ENCODE measurements at regions not wholly inside any gene's neighbourhood (a gene's known extent, or its start where the extent isn't known, plus 50 kb on each side); places are given as distances from the start of the nearest gene placed in this dataset.

DNA sequence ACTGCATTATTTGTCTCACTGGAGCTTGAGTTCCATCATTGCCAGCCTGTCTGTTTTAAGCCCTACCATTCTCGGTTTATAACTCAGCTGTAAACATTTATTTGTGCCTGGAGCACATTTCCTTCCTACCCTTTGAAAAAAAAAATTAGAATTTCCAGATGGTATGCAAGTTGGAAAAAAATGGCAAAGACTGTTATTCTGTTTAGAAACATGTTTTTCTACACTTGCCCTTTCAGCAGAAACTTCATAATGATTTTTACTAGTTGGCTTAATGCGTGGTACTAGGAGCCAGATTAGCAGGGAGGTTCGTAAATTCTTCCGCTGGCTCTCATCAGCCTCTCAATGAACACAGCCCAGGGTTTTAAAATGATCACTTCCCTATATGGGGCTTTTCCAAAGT is 238.8 kb upstream of the WWC1 start:
- Mint-ChIP-seq H3K36me3 (no peaks in the 10 kb centered on the region), H3K4me3 (no peak overlapping the region), H3K27me3 (peaks cover 8% of the 10 kb centered on the region), H3K9me3 (peaks cover 13% of the 10 kb centered on the region), H3K4me1 (peaks cover 4% of the 10 kb centered on the region), H3K27ac (no peak overlapping the region)
- ATAC-seq: no peak

DNA sequence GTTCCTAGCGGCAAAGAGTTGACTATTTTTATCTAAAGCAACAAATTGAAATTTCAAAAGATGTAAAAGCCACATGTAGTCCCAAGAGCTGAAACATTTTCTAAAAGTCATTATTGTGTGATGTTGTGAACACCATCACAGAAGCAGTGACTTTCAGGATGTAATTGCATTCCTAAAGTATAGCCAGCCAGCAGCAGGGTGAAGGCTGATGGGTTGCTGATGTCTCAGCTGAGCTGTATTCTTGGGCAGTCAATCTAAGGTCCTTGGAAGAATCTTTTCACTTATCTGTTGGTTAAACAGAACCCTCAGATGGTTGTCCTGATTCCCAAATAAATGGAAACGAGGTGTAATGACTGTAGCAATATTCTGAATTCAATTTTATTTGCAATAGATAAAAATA is 237.4 kb upstream of the WWC1 start:
- H3K4me3 Mint-ChIP-seq: no peak overlapping the region
- peaks cover 13% of the 10 kb centered on the region for H3K9me3 Mint-ChIP-seq
- peaks cover 8% of the 10 kb centered on the region for H3K27me3 Mint-ChIP-seq
- no peaks in the 10 kb centered on the region for H3K4me1 Mint-ChIP-seq
- ATAC-seq: no peak
- no peak overlapping the region for H3K27ac Mint-ChIP-seq
- no peaks in the 10 kb centered on the region for H3K36me3 Mint-ChIP-seq

DNA sequence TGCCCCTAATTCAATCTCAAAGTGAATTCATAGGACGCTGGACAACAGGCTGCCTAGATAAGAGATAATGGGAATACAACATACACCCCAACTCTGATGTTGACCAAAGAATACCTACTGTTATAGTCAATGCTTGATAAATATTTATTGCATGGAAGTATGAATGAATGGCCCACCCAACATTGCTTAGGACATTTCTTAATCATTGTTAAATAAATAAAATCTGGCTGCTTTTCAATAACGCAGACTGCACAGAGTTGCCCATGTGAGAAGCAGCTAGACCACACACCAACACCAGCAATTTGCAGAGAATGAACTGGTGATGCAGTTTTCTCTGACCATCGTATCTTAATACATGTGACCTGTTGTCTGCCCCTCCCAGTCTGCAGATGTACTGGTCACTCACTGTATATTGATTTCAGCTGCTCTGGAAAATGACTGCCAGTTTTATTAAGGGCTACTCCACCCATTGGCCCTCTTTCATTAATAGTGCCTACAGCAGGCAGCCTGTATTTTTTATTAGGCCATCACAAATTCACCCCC is 236.2 kb upstream of the WWC1 start:
- Mint-ChIP-seq H3K9me3 (peaks cover 12% of the 10 kb centered on the region), H3K4me3 (no peak overlapping the region), H3K27ac (no peak overlapping the region), H3K36me3 (no peaks in the 10 kb centered on the region), H3K4me1 (no peaks in the 10 kb centered on the region), H3K27me3 (peaks cover 6% of the 10 kb centered on the region)
- no peak for ATAC-seq

DNA sequence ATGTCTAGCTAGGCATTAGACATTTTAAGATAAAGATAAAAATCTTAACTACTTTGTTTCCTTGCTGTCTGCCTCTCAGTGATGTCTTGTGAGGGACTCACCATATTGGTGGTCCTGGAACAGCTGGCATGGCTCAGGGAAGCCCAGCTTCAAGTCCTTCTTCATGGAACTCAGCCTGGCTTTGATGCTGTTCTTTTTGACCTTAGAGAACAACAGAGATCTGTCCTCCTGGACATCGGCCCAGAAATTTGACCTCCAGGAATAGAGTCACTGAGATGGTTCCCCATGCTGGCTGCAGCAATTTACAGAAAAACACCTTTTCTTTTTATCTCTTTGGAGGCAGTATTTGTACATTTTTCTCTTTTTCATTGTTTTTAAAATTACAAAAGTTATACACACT is 235.5 kb upstream of the WWC1 start:
- Mint-ChIP-seq H3K9me3 (peaks cover 5% of the 10 kb centered on the region), H3K36me3 (no peaks in the 10 kb centered on the region), H3K4me1 (no peaks in the 10 kb centered on the region), H3K27ac (no peak overlapping the region), H3K27me3 (no peaks in the 10 kb centered on the region), H3K4me3 (no peak overlapping the region)
- no peak for ATAC-seq

DNA sequence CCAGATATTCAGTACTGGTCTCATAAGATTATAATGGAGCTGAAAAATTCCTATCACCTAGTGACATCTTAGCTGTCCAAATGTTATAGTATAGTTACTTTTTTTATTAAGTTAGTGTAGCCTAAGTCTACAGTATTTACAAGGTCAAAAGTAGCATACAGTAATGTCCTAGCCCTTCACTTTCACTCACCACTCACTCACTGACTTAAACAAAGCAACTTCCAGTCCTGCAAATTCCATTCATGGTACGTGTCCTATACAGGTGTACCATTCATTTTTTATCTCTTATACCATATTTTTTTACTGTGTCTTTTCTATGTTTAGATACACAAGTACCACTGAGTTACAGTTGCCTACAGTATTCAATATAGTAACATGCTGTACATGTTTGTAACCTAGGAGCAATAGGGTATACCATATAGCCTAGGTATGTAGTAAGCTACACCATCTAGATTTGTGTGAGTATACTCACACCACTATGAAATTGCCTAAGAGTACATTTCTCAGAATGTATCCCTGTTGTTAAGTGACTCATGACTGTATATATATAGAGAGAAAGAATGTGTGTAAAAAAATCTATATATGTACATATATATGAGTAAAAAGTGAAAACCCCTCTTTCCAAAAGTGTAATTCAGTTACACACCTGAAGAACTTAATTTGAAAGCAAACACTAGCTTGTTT is 234.8 kb upstream of the WWC1 start:
- no peak overlapping the region for H3K27ac Mint-ChIP-seq
- peaks cover 5% of the 10 kb centered on the region for H3K9me3 Mint-ChIP-seq
- H3K27me3 Mint-ChIP-seq: no peaks in the 10 kb centered on the region
- no peak overlapping the region for H3K4me3 Mint-ChIP-seq
- ATAC-seq: no peak
- H3K36me3 Mint-ChIP-seq: no peaks in the 10 kb centered on the region
- H3K4me1 Mint-ChIP-seq: no peaks in the 10 kb centered on the region

DNA sequence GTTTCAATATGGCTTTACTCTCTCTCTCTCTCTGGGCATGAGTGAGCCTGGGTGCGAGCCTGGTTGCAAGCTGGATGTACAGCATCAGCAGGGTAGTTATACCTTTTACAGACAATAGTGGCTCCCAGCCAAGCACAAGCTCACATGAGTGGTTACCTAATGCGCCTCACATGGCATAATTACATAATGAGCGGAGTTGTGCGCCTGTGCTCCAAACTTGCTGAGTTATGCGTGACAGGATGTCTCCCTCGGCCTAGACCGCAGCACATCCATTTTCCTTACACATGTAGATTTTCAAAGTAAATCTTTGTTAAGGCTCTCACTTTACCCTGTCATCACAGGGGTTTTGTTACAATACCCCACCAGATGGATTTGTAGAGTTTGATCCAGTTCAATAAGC is 233.5 kb upstream of the WWC1 start:
- Mint-ChIP-seq H3K27me3 (no peaks in the 10 kb centered on the region), H3K36me3 (no peaks in the 10 kb centered on the region), H3K4me1 (no peaks in the 10 kb centered on the region), H3K4me3 (no peak overlapping the region), H3K27ac (no peak overlapping the region), H3K9me3 (peaks cover 5% of the 10 kb centered on the region)
- no peak for ATAC-seq

DNA sequence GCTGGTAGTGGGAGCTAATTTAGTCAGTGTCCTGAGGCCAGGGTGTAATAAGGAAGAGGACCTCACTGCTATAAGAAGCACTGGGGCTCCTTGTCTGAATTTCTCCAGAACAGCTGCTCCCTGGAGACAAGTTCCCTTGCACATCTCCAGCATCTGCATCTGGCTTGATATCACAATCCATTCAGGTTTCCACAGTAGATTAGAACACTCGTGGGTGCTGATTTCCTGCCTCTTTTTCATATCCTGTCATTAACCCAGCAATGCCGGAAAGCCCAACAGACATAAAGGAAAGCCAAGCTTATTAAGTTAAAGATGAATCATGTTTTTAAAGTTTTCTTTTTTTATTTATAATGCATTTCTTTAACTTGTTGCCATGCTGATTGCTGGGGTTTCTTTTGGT is 232.3 kb upstream of the WWC1 start:
- no peak for ATAC-seq
- Mint-ChIP-seq H3K9me3 (peaks cover 5% of the 10 kb centered on the region), H3K4me1 (no peaks in the 10 kb centered on the region), H3K27me3 (no peaks in the 10 kb centered on the region), H3K36me3 (no peaks in the 10 kb centered on the region), H3K4me3 (no peak overlapping the region), H3K27ac (no peak overlapping the region)

DNA sequence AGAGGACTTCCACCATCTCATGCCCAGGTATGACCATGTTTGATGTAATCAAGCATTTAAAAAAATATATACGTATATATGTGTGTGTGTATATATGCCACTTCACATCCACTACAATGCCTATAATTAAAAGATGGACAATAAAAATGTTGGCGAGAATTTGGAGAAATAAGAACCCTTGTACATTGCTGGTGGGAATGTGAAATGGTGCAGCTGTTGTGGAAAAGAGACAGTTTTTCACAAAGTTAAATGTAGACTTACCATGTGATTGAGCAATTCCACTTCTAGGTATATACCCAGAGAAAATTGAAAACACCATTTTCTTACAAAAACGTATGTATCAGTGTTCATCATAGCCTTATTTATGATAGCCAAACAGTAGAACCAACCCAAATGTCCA is 229.2 kb upstream of the WWC1 start:
- ATAC-seq: no peak
- no peak overlapping the region for H3K27ac Mint-ChIP-seq
- H3K4me3 Mint-ChIP-seq: no peak overlapping the region
- H3K9me3 Mint-ChIP-seq: peaks cover 3% of the 10 kb centered on the region
- no peaks in the 10 kb centered on the region for H3K27me3 Mint-ChIP-seq
- H3K36me3 Mint-ChIP-seq: no peaks in the 10 kb centered on the region
- no peaks in the 10 kb centered on the region for H3K4me1 Mint-ChIP-seq

DNA sequence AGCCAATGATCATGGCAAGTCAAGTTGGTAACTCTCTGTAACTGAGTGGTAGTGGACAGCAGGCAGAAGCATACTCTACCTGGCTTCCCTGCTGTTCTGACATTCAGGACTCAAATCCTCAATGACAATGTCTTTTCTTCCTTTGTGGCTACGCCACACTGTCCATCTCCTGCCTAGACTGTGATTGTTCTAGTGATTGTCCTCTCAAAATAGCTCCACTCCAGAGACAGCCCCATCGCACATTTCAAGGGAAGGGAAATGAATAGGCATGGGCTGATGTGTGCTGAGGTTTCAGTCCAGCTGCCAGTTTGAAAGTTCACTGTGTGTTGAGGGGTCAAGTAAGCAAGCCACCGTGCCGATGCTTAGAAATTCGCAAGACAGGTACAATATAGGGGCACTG is 227.0 kb upstream of the WWC1 start:
- Mint-ChIP-seq H3K4me3 (no peak overlapping the region), H3K9me3 (no peaks in the 10 kb centered on the region), H3K27ac (no peak overlapping the region), H3K27me3 (no peaks in the 10 kb centered on the region), H3K4me1 (no peaks in the 10 kb centered on the region), H3K36me3 (no peaks in the 10 kb centered on the region)
- ATAC-seq: no peak

DNA sequence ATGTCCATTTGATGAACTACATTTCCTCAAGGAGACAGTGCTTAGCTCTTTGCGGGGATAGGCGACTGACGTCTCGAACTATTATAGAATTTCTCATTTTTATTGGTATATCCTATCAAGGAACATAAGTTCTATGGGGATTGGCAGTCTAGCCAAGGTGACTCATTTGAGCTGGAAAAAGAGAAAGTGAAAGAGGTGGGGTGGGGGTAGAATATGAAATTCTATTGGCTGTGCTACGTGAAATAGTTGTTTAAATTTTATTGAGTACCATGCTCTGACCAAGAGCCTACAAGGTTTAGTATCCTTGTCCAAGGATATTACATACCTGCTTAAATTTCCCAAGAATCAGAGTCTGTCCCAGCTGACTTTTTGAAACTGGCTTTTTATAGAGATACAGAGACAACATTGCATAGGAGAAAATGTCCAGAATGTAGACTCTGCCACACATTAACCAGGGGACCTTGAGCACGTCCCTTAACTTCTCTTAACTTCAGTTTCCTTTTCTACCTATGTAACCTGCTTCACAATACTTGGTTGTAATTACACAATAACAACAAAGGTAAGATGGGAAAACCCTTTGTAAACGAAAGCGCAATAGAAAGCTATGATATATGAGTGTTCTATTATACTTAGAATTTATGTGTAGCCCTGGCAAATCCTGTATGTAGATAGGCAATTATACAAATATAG is 226.4 kb upstream of the WWC1 start:
- no peaks in the 10 kb centered on the region for H3K9me3 Mint-ChIP-seq
- H3K36me3 Mint-ChIP-seq: no peaks in the 10 kb centered on the region
- no peaks in the 10 kb centered on the region for H3K4me1 Mint-ChIP-seq
- no peak overlapping the region for H3K27ac Mint-ChIP-seq
- no peak for ATAC-seq
- no peak overlapping the region for H3K4me3 Mint-ChIP-seq
- H3K27me3 Mint-ChIP-seq: no peaks in the 10 kb centered on the region

DNA sequence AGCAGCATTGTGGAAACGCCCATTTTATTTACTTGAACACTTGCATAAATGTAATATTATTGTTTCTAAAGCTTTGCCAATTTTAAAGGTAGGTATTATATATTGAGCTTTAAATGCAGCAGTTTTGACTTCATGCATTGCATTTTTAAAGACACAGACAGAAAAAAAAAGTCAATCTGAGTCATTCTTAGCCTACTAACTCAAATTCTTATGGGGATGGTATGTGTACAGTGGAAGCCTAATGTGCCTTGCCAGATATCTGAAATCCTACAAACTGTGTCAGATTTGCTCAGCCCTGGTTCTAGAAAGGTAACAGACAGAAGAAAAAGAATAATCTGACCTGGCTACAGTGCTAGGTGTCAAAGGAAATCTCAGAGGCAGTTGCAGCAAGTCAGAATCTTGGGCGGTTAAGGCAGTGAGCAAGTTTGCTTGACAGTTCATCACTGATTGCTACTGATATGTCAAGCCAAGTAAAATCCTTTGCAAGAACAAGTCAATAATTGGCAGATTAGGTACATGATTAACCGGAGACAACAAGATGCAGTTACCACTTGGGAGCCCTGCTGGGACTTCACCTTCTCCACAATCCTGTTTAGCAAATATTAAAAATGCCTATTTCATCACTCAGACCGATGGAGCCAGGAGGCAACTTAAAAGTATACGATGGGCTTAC is 224.8 kb upstream of the WWC1 start:
- no peaks in the 10 kb centered on the region for H3K27me3 Mint-ChIP-seq
- no peak for ATAC-seq

DNA sequence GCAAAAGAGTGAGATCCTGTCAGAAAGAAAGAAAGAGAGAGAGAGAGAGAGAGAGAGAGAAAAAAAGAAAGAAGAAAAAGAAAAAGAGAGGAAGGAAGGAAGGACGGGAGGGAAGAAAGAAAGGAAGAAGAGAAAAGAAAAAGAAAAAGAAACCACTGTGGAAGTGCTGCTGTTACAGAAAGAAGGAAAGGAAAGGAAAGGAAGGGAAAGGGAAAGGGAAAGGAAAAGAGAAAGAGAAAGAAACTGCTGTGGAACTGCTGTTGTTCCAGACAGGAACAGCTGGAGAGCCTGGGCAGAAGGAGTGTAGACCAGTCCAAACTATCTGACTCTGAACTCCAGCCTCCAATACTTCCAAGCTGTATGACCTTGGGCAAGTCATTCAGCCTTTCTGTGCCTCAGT is 220.7 kb upstream of the WWC1 start:
- H3K4me3 Mint-ChIP-seq: no peak overlapping the region
- H3K9me3 Mint-ChIP-seq: peaks cover 2% of the 10 kb centered on the region
- H3K4me1 Mint-ChIP-seq: no peaks in the 10 kb centered on the region
- no peaks in the 10 kb centered on the region for H3K27me3 Mint-ChIP-seq
- H3K27ac Mint-ChIP-seq: no peak overlapping the region
- H3K36me3 Mint-ChIP-seq: no peaks in the 10 kb centered on the region
- ATAC-seq: no peak

More for the DNA sequence above, 224.8 kb upstream of the WWC1 start:
- H3K4me3 Mint-ChIP-seq: no peak overlapping the region
- no peaks in the 10 kb centered on the region for H3K9me3 Mint-ChIP-seq
- H3K36me3 Mint-ChIP-seq: no peaks in the 10 kb centered on the region
- H3K27ac Mint-ChIP-seq: no peak overlapping the region
- H3K4me1 Mint-ChIP-seq: no peaks in the 10 kb centered on the region

DNA sequence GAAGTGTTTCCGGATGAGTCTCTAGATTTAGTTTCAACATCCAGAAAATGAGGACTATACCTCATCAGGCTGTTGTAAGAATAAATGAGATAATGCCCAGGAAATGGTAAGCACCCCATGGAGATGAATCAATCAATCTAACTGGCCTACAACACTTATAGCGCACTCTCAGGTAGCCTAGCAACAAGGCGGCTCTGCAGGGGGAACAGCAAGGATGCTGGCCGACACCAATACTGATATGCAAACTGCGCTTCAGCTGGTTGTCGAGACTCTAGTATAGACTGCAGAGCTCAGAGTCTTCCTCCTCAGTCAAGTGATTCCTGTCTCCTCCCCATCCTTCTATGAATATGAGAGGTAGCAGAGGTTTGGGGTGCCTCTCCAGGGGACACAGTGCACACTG is 218.8 kb upstream of the WWC1 start:
- Mint-ChIP-seq H3K36me3 (no peaks in the 10 kb centered on the region), H3K4me3 (no peak overlapping the region), H3K27ac (no peak overlapping the region), H3K4me1 (no peaks in the 10 kb centered on the region), H3K27me3 (no peaks in the 10 kb centered on the region), H3K9me3 (peaks cover 2% of the 10 kb centered on the region)
- ATAC-seq: peak; percentile 38

DNA sequence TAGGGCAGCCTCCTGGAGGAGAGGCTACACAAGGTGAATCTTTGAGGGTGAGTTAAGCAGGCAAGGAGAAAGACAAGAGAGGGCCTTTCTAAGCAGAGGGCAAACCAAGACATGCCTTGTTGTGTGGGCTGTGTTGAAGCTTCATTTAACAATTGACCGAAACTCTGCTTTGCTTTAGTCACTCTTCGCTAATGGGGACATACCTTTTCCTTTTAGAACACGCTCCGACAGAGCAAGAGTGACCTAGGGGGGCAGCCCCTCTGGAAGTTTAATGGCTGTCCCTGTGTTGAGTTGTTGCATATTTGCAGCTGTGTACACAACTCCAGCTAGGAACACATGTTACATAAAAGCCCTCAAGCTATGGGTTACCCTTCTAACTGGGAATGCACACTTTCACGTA is 218.1 kb upstream of the WWC1 start:
- Mint-ChIP-seq H3K4me1 (no peaks in the 10 kb centered on the region), H3K36me3 (no peaks in the 10 kb centered on the region), H3K4me3 (no peak overlapping the region), H3K27ac (no peak overlapping the region), H3K27me3 (no peaks in the 10 kb centered on the region), H3K9me3 (peaks cover 6% of the 10 kb centered on the region)
- ATAC-seq: peak; percentile 20

DNA sequence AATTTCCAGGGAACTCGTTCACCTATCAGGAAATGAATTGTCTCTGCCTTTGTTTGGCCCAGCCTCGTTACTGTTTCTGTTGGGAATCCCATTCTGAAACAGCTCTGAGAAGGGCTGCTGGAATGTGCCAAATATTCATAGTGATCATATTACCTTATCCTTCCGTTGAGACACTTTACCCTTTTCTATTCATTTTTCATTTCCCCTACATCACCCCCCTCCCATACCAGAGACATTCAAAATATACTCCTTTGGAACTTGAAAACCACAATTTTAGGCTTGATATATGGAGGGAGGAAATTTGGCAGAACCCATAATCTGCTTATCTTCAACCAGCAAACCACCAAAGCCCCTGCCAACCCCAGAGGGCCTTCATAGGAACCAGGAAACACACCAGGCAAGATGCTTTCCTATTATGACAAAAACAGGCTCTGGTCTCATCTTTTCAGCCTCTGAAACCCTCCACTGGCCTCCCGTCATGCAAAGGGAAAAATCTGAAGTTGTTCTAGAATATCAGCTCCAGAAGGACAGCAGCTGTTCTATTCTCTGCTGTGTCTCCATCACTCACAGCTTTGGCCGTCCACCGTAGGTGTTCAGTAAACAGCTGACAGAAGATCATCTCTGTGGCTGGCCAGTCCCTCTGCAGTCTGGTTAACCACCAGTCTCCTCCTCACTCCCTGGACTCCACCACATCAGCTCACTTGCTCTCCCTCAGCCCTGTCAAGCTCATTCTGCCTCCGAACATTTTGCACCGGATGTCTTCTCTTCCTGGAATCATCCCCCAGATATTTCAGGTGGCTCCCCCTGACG is 217.2 kb upstream of the WWC1 start:
- Mint-ChIP-seq H3K4me3 (no peak overlapping the region), H3K9me3 (peaks cover 7% of the 10 kb centered on the region), H3K4me1 (no peaks in the 10 kb centered on the region), H3K27ac (no peak overlapping the region), H3K27me3 (no peaks in the 10 kb centered on the region), H3K36me3 (no peaks in the 10 kb centered on the region)
- ATAC-seq: no peak
